Stimulated activated naive CD8-positive, alpha-beta T cell treated with anti-CD3 and anti-CD28 coated beads, Interleukin-15, amount 100 ng/mL, for 72 hours (primary cell): ENCODE measurements at regions not wholly inside any gene's neighbourhood (a gene's known extent, or its start where the extent isn't known, plus 50 kb on each side); places are given as distances from the start of the nearest gene placed in this dataset.
"Not testable (repeated sequence)": the region's sequence is repeated elsewhere in the genome, so short reads cannot be mapped to it uniquely, and the experiment has no call there.

Source experiments
- ATAC-seq: fragments of 150-1000 bp; cut with Tn5 transposase; 2 replicates; pipeline ENCODE4 v1.10.0; 2021; ENCODE audit warnings: mild to moderate bottlenecking, moderate library complexity
- DNase-seq, 2 donors: peaks; one replicate each; pipeline ENCODE4 v3.0.0; 2021 to 2022
- H3K27ac Mint-ChIP-seq, 2 donors: one replicate each; pipeline ENCODE4 v1.8.0; 2022; ENCODE audit warnings: mild to moderate bottlenecking in 2 of 2, mixed read lengths in 2 of 2, moderate library complexity in 2 of 2
- H3K27me3 Mint-ChIP-seq: one replicate; pipeline ENCODE4 v1.8.0; 2022; ENCODE audit warnings: mixed read lengths
- H3K4me1 Mint-ChIP-seq: one replicate; pipeline ENCODE4 v1.8.0; 2022; ENCODE audit warnings: mild to moderate bottlenecking, mixed read lengths
- H3K4me3 Mint-ChIP-seq, 2 donors: one replicate each; pipeline ENCODE4 v1.8.0; 2022; ENCODE audit warnings: mild to moderate bottlenecking in 2 of 2, mixed read lengths in 2 of 2, moderate library complexity in 1 of 2
- H3K9me3 Mint-ChIP-seq, 2 donors: one replicate each; pipeline ENCODE4 v1.8.0; 2022; ENCODE audit warnings: mixed read lengths in 2 of 2

DNA sequence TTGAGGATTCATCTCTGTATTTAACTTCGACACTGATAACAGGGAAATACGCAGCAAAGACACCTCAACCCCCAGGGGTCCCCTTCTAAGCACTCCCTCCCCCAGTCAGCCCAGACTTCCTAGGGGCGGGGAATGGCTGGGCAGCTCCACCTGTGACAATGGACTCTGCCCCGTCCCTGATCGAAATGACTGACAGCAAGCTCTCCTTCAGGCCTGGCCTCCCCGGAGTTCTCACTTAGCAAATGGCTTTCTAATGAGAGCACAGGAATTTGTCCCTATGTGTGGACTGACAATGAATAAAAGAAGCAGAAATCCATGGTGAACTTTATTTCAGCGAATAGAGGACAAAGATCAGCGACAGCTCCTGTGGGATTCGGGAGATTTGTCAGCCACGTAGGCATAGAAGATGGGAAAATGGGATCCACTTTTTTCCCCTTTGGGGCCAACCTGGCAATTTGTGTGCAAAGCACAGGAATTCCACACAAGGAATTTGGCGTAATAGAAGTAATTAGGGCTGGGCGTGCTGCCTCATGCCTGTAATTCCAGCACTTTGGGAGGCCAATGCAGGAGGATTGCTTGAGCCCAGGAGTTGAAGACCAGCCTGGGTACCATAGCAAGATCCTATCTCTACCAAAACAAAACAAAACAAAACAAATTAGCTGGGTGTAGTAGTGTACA is 63.8 kb downstream of the TNFAIP2 start:
- ATAC-seq (no peak), DNase-seq (no peak)
- no peaks in the 10 kb centered on the region for H3K9me3 Mint-ChIP-seq
- no peak overlapping the region for H3K4me3 Mint-ChIP-seq
- H3K4me1 Mint-ChIP-seq = peaks cover 5% of the 10 kb centered on the region
- H3K27me3 Mint-ChIP-seq = peaks cover 57% of the 10 kb centered on the region
- H3K27ac Mint-ChIP-seq = no peak overlapping the region

DNA sequence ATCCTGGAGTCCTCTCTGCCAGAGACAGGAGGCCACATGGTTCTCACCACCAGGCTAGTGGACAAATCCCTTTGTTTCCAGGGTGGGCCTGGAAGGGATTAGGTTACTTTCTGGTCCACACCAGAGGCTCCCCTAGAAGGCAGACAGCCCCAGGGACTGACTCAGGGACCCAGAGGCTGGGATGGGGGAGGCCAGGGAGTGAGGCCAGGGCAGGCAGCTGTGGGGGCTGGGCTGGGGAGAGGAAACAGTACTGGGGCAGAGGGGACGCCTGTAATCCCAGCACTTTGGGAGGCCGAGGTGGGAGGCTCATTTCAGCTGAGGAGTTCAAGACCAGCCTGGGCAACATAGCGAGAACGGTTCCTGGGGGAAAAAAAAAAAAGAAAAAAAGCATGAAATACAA is 64.7 kb downstream of the TNFAIP2 start:
- peaks cover 5% of the 10 kb centered on the region for H3K4me1 Mint-ChIP-seq
- no peak overlapping the region for H3K4me3 Mint-ChIP-seq
- DNase-seq (no peak), ATAC-seq (no peak)
- peaks cover 57% of the 10 kb centered on the region for H3K27me3 Mint-ChIP-seq
- H3K27ac Mint-ChIP-seq = no peak overlapping the region
- no peaks in the 10 kb centered on the region for H3K9me3 Mint-ChIP-seq

DNA sequence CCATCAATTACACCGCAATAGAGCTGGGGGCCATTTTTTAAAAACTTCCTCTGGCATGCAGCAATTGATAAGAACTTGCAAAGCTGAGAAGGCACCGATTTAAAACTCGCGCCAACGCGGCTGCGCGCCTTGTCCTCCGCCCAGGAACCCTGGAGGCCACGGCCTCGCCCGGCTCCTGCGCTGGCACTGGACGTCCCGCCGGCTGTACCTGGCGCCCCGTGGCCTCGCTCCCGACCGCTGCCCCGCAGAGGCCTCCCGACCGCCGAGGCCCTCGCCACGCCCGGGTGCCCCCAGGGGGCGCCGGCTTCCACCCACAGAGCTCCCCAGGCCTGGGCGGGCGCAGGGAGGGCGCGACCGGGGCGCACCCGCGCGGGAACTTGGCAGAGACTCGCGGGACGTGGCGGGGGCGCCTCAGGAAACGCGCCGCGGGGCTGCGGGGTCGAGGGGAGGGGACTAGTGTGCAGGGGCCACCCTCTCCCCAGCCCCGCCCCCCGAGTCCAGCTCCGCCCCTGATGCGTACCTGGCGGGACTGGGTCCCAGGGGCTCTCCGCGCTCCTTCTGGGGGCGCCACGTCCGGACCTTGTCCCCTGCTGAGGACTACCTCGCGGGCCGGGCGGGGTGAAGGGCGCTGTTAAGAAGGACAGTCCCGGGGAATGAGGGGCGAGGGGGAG is 65.7 kb downstream of the TNFAIP2 start:
- Mint-ChIP-seq H3K27me3 (peaks cover 55% of the 10 kb centered on the region), H3K4me3 (peak overlapping the region in 1 of 2 donors; percentile 13), H3K27ac (no peak overlapping the region), H3K9me3 (no peaks in the 10 kb centered on the region), H3K4me1 (peaks cover 5% of the 10 kb centered on the region)
- ATAC-seq = peak; percentile 88
- peak; percentile 28 to 31 for DNase-seq

DNA sequence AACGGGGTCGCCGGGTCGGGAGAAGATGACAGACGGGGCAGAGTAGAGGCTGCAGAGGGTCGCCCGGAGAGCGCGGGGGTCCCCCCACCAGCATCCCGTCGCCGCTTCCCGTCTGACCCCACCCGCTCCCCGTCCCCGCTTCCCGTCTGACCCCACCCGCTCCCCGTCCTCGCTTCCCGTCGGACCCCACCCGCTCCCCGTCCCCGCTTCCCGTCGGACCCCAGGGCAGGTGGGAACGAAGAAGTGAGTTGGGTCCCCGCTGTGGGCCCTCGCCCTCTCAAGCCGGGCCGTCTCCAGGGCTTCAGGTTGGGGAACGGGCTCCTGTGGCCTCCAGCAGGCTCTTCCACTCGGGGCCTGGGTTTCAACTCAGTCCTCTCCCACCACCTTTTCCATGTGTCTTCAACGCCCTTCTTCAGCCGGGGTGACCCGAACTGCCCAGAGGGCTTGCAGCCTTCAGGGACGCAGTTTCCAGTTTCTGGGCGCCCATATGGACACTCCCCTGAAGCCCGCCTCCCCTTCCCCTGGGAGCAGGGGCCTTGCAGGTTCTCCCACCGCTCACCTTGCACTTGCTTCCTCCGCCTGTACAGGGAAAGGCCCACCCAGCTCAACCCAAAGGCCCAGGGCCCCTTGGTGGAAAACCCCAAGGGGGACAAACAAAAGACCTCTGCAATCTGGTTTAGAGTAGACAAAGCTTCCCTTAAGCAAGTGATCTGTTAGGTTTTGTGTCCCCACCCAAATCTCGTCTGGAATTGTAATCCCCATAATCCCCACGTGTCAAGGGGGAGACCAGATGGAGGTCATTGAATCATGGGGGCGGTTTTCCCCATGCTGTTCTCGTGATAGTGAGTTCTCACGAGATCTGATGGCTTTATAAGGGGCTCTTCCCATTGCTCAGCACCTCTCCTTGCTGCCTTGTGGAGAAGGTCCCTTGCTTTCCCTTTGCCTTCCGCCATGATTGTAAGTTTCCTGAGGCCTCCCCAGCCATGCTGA is 66.5 kb downstream of the TNFAIP2 start:
- no peaks in the 10 kb centered on the region for H3K9me3 Mint-ChIP-seq
- peaks cover 50% of the 10 kb centered on the region for H3K27me3 Mint-ChIP-seq
- DNase-seq = no peak

DNA sequence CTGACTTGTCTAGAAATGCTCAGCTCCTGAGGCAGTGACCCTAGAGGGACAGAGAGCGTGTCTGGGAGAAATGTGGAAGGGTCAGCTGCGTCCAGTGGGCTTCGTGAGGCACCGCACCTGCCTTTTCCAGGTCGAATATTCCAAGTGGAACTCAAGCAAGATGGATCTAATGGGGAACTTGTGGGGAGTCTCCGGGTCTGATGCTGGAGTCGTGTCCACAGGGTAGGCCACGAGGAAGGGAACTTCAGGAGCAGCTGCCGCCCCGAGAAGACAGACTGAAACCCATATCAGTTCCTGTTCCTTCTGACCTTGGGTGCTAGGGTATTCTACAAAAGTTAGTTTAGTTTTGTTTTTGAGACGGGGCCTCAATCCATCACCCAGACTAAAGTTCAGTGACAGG is 67.5 kb downstream of the TNFAIP2 start:
- peaks cover 47% of the 10 kb centered on the region for H3K27me3 Mint-ChIP-seq

More for the DNA sequence above, 66.5 kb downstream of the TNFAIP2 start:
- peak; percentile 45 for ATAC-seq
- H3K4me1 Mint-ChIP-seq = peaks cover 5% of the 10 kb centered on the region
- no peak overlapping the region for H3K27ac Mint-ChIP-seq
- peak overlapping the region; percentile 54 to 72 for H3K4me3 Mint-ChIP-seq

DNA sequence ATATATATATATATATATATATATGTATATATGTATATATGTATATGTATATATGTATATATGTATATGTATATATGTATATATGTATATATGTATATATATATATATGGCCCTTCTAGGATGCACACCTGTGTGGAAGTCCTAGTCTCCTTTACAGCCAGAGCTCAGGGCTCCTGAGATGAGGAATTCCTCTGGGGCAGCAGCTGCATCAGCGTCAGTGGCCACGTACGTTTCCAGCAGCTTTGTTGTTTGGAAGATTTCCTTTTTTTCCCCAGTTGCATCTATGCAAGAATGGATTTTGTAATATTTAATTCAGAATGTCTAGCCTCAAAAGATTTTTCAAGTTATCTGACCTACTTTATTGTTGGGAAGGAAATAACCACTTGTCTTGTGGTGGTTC is 68.6 kb downstream of the TNFAIP2 start:
- H3K27me3 Mint-ChIP-seq = peaks cover 46% of the 10 kb centered on the region
- ATAC-seq (no peak), DNase-seq (no peak)
- peaks cover 5% of the 10 kb centered on the region for H3K4me1 Mint-ChIP-seq
- H3K27ac Mint-ChIP-seq = no peak overlapping the region
- H3K9me3 Mint-ChIP-seq = no peaks in the 10 kb centered on the region
- H3K4me3 Mint-ChIP-seq = no peak overlapping the region

More for the DNA sequence above, 67.5 kb downstream of the TNFAIP2 start:
- Mint-ChIP-seq H3K4me1 (peaks cover 5% of the 10 kb centered on the region), H3K27ac (no peak overlapping the region), H3K4me3 (no peak overlapping the region), H3K9me3 (no peaks in the 10 kb centered on the region)
- DNase-seq (no peak), ATAC-seq (no peak)

DNA sequence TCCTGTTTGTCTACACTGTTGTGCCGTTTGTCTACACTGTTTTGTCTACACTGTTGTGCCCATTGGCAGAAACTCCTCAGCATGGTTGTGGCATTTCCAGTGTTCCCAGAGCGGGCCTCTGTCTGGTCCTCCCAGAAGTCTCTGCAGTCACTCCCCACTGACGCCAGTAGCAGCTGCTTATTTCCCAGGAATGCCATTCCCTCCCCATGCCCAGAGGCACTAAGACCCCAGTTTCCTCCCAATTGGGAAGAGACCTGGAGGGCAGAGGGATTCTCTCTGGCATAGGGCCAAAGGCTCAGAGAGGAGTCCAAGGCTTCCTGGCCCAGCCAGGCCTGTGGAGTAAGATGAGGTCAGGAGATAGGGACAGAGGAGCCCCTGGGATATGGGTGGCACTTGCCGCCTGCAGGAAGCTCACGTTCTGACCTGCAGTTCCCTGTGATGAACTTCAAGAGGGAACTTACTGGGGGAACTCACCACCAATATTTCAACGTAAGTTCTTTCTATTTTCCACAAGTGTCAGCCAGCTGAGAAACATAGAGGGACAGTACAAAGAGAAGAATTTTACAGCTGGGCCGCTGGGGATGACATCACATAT is 69.1 kb downstream of the TNFAIP2 start:
- Mint-ChIP-seq H3K4me1 (peaks cover 5% of the 10 kb centered on the region), H3K27ac (no peak overlapping the region), H3K9me3 (no peaks in the 10 kb centered on the region), H3K27me3 (peaks cover 41% of the 10 kb centered on the region), H3K4me3 (no peak overlapping the region)
- no peak for DNase-seq
- no peak for ATAC-seq

DNA sequence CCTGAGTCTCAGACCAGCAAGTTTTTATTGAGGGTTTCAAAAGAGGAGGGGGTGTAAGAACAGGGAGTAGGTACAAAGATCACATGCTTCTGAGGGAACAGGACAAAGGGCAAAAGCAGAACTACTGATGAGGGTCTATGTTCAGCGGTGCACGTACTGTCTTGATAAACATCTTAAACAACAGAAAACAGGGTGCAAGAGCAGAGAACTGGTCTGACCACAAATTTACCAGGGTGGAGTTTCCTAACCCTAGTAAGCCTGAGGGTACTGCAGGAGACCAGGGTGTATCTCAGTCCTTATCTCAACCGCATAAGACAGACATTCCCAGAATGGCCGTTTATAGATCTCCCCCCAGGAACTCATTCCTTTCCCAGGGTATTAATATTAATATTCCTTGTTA is 69.6 kb downstream of the TNFAIP2 start:
- DNase-seq, H3K4me3 Mint-ChIP-seq, H3K4me1 Mint-ChIP-seq, H3K9me3 Mint-ChIP-seq, H3K27ac Mint-ChIP-seq, ATAC-seq: not testable (repeated sequence)
- H3K27me3 Mint-ChIP-seq = peaks cover 36% of the 10 kb centered on the region

DNA sequence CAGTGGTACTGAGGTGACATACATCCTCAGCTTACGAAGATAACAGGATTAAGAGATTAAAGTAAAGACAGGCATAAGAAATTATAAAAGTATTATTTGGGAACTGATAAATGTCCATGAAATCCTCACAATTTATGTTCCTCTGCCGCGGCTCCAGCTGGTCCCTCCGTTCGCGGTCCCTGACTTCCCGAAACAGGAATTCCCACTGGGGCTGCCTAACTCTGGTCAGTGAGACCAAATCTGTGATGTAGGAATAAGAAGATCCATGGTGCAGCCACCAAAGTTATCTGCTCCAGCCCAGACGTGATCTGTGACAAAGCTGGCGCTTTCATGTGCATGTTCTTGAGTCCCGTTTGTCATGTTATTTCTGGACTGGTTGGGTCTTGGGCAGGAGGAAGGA is 70.2 kb downstream of the TNFAIP2 start:
- not testable (repeated sequence) for DNase-seq, H3K9me3 Mint-ChIP-seq, H3K4me1 Mint-ChIP-seq, H3K4me3 Mint-ChIP-seq, H3K27ac Mint-ChIP-seq, ATAC-seq
- H3K27me3 Mint-ChIP-seq = peaks cover 34% of the 10 kb centered on the region

DNA sequence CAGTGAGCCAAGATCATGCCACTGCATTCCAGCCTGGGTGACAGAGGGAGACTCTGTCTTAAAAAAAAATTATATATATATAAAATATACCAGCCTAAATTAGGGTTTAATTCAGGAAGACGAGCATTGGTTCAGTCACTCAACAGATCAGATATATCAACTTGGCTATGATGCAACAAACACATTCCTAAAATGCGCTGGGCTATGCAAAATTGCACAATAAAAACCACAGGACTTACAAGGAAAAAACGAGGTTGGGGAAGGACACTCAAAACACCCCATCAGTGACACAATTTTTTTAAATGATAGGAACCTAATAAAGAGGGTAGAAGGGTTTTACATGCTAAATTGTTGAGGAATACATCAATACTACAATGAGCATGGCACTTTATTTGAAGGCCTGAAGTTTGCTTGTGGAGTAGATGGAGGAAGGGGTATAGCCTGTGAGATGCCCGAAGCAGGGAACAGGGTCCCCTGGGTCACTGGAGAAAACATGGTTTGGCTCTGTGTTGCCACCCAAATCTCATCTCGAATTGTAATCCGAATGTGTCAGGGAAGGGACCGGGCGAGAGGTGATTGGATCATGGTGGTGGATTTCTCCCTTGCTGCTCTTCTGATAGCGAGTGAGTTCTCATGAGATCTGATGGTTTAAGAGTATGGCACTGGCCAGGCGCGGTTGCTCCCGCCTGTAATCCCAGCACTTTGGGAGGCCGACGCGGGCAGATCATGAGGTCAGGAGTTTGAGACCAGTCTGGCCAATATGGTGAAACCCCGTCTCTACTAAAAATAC is 71.2 kb downstream of the TNFAIP2 start:
- peaks cover 5% of the 10 kb centered on the region for H3K4me1 Mint-ChIP-seq
- peaks cover 35% of the 10 kb centered on the region for H3K27me3 Mint-ChIP-seq
- DNase-seq = no peak
- H3K4me3 Mint-ChIP-seq = no peak overlapping the region
- no peak for ATAC-seq
- H3K9me3 Mint-ChIP-seq = no peaks in the 10 kb centered on the region
- H3K27ac Mint-ChIP-seq = no peak overlapping the region

DNA sequence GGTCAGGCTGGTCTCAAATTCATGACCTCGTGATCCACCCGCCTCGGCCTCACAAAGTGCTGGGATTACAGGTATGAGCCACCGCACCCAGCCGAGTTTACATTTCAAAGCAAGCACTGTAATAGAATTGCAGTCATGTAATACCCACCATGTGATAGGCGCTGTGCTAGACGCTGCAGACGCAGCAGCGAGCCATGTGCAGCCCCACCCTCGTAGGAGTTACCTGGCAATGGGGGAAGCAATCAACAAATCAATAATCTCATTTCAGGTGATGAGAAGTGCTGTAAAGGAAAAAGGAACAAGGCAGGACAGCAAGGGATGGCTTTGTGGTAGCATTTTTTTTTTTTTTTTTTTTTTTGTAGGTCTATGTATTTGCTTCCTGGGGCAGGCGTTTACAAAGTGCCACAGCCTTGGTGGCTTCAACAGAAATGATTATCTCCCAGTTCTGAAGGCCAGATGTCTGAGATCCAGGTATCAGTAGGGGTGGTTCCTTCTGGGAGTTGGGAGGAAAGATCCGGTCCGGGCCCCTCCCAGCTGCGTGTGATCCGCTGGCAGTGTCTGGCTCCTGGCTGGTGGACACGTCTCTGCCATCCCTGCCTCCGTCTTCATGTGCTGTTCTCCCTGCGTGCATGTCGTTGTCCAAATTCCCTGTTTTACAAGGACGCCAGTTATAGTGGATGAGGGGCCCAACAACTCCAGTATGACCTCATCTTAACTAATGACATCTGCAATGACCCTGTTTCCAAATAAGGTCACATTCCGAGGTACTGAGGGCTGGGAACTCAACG is 72.8 kb downstream of the TNFAIP2 start:
- Mint-ChIP-seq H3K27me3 (peaks cover 20% of the 10 kb centered on the region), H3K27ac (no peak overlapping the region), H3K9me3 (no peaks in the 10 kb centered on the region), H3K4me3 (no peak overlapping the region), H3K4me1 (no peaks in the 10 kb centered on the region)
- ATAC-seq (no peak), DNase-seq (no peak)

DNA sequence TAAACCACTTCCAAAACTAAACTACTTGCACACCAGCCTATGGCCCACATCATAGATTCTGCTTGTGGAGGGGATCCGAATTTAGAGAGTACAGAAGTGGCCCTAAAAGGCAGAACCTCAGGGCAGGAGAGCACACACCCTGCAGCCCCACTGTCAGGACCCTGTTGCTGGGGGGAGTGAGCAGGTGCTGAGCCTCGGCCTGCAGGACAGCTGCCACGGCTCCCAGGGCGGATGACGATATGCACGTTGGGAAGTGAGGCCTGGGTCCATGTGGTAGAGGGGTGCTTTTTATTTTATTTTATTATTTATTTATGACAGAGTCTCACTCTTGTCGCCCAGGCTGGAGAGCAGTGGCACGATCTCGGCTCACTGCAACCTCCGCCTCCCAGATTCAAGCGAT is 73.5 kb downstream of the TNFAIP2 start:
- no peak for ATAC-seq

DNA sequence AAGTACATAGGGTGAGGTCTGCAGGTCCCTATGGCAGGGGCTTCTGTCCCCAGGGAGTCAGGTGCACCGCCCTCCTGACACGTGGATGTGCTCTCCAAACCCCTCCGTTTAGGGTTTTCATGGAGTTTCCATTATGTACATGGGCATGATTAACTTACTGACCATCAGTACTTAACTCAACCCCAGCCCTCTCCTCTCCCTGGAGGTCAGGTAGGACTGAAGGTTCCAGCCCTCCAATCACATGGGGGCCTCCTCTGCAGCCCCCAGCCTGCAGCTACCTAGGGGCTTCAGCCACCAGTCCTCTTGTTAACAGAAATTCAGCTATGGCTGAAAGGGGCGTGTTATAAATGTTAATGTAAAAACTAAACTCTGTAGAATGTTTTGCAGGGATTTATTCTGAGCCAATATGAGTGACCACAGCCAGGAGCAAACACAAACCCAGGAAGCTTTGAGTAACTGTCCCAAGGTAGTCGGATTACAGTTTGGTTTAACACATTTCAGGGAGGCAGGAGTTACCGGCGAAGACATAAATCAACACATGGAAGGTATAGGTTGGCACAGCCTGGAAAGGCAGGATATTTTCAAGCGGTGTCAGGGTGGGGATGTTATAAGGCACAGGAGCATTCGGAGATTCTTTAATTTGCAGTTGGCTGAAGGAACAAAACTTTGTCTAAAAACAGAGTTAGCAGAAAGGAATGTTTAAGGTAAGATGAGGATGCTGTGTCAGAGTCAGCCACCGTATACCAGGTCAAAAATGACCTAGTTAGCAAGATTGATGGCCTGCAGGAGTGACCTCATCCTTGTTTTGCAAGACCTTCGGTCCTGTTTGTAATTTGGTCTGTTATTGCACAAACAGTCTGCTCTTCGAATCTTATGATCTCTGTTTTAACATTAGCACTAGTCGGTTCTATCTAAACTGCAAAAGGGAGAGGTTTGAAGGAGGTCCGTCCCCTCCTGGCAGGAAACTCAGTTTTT is 75.2 kb downstream of the TNFAIP2 start:
- Mint-ChIP-seq H3K4me3 (no peak overlapping the region), H3K9me3 (peaks cover 0 to 6% of the 10 kb centered on the region in 2 donors), H3K27me3 (peaks cover 20% of the 10 kb centered on the region), H3K27ac (no peak overlapping the region), H3K4me1 (no peaks in the 10 kb centered on the region)
- no peak for DNase-seq
- no peak for ATAC-seq

More for the DNA sequence above, 73.5 kb downstream of the TNFAIP2 start:
- DNase-seq = no peak
- Mint-ChIP-seq H3K27ac (no peak overlapping the region), H3K9me3 (no peaks in the 10 kb centered on the region), H3K4me1 (no peaks in the 10 kb centered on the region), H3K27me3 (peaks cover 20% of the 10 kb centered on the region), H3K4me3 (no peak overlapping the region)
